ENCODE measurements at regions not wholly inside any gene's neighbourhood (a gene's known extent, or its start where the extent isn't known, plus 50 kb on each side); places are given as distances from the start of the nearest gene placed in this dataset.

DNA sequence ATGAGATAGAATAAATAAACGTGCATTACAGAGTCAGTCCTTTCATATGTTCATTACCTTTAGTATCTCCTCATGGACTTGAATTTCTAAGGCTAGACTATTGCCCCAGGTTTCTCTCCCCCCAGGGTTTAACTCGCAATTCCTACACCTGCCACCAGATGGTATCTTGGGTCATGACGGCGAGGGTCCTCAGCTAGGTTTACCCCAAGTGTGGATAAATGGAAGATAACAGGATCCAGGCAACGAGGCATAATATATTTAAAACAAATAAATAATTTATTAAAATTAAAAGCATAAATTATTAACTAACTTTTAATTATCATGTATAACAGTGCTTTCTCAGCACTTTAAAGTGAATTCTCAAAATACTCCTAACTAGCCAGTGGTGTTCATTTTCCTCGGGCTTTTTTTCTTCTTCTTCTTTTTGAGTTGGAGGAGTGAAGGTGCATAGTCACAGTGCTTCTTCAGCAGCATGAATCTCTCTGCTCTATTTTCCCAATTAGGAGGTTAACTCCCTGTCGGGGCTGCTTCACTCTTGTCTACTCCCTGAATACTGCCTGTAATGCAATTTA, 243.5 kb upstream of the CAND1 start:
- Histone ChIP-seq H3K27me3 (ENCODE audit: insufficient read depth, low read depth, low read length) (no peaks in the 10 kb centered on the region), H3K9ac (ENCODE audit: low read length) (no peak overlapping the region), H3F3A (ENCODE audit: insufficient read depth, low read length, poor library complexity, severe bottlenecking) (no peaks in the 10 kb centered on the region), H3K27ac (ENCODE audit: low read length) (no peak overlapping the region), H2AFZ (ENCODE audit: low read depth, low read length) (no peak overlapping the region), H3K9me3 (ENCODE audit: low read length) (no peaks in the 10 kb centered on the region), H3K4me2 (ENCODE audit: low read length) (no peak overlapping the region), H3K36me3 (ENCODE audit: insufficient read depth, low read length) (peaks cover 3% of the 10 kb centered on the region), H3K4me3 (ENCODE audit: low read length) (no peak overlapping the region), H3K79me2 (replicated peaks; ENCODE audit: insufficient read depth, low read length) (no peaks in the 10 kb centered on the region), H4K20me1 (ENCODE audit: insufficient read depth) (no peaks in the 10 kb centered on the region), H3K9me2 (ENCODE audit: insufficient read depth, low read length) (no peaks in the 10 kb centered on the region)
- TF ChIP-seq, protein P1, sequence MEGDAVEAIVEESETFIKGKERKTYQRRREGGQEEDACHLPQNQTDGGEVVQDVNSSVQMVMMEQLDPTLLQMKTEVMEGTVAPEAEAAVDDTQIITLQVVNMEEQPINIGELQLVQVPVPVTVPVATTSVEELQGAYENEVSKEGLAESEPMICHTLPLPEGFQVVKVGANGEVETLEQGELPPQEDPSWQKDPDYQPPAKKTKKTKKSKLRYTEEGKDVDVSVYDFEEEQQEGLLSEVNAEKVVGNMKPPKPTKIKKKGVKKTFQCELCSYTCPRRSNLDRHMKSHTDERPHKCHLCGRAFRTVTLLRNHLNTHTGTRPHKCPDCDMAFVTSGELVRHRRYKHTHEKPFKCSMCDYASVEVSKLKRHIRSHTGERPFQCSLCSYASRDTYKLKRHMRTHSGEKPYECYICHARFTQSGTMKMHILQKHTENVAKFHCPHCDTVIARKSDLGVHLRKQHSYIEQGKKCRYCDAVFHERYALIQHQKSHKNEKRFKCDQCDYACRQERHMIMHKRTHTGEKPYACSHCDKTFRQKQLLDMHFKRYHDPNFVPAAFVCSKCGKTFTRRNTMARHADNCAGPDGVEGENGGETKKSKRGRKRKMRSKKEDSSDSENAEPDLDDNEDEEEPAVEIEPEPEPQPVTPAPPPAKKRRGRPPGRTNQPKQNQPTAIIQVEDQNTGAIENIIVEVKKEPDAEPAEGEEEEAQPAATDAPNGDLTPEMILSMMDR (IDR thresholded peaks at IDR 0.05; ENCODE audit: poor library complexity, severe bottlenecking) = peak; percentile 41
- TF ChIP-seq EP300 (conservative IDR thresholded peaks at IDR 0.05; ENCODE audit: poor library complexity, severe bottlenecking) = no peak

DNA sequence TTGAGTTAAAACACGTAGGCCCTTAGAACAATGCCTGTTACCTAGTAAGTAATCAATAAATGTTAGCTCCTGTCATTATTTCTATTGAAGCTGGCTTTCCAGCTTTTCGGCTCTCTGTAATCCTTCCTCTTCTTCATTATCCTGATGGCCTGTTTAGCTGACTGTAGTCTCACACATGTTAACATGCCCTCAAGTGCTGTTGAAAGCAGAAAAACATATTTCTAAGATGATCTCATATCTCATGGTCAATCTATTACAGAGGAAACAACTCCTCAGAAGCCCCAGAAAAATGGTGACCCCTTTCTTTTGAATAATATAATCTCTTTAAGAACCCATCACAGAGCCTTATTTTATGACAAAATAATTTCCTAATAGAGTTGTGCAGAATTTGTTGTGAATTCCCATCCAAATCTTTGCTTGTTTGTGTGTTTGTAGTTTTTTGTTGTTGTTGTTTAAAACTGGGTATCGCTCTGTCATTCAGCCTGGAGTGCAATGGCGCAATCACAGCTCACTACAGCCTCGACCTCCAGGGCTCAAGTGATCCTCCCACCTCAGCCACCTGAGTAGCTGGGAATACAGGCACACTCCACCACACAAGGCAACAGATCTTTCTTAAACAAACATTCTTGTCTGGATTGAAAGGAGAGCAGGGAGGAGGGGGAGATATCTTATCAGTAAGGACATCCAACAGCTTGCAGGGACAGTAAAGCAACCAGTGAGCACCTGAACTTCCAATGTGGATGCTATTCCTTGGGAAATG, 242.5 kb upstream of the CAND1 start:
- H3K27me3 ChIP-seq (ENCODE audit: insufficient read depth, low read depth, low read length) = no peaks in the 10 kb centered on the region
- no peaks in the 10 kb centered on the region for H3K9me2 ChIP-seq (ENCODE audit: insufficient read depth, low read length)
- no peak overlapping the region for H2AFZ ChIP-seq (ENCODE audit: low read depth, low read length)
- no peak overlapping the region for H3K9ac ChIP-seq (ENCODE audit: low read length)
- no peak overlapping the region for H3K27ac ChIP-seq (ENCODE audit: low read length)
- H3K9me3 ChIP-seq (ENCODE audit: low read length) = no peaks in the 10 kb centered on the region
- H3K4me2 ChIP-seq (ENCODE audit: low read length) = no peak overlapping the region
- peaks cover 3% of the 10 kb centered on the region for H3K36me3 ChIP-seq (ENCODE audit: insufficient read depth, low read length)
- no peaks in the 10 kb centered on the region for H3F3A ChIP-seq (ENCODE audit: insufficient read depth, low read length, poor library complexity, severe bottlenecking)
- no peaks in the 10 kb centered on the region for H4K20me1 ChIP-seq (ENCODE audit: insufficient read depth)
- TF ChIP-seq MXI1 (conservative IDR thresholded peaks at IDR 0.05; ENCODE audit: poor library complexity, severe bottlenecking) = no peak
- TF ChIP-seq RAD21 (conservative IDR thresholded peaks at IDR 0.05) = no peak
- TF ChIP-seq POLR2AphosphoS5 (IDR thresholded peaks at IDR 0.05) = no peak
- TF ChIP-seq, protein P1 (IDR thresholded peaks at IDR 0.05; ENCODE audit: poor library complexity, severe bottlenecking) = no peak
- TF ChIP-seq EZH2 (IDR thresholded peaks at IDR 0.05; ENCODE audit: borderline replicate concordance, insufficient read depth, low read length, poor library complexity, severe bottlenecking) = no peak
- no peak for TF ChIP-seq TAF1 (IDR thresholded peaks at IDR 0.05; ENCODE audit: low read depth)
- no peak for TF ChIP-seq EP300 (conservative IDR thresholded peaks at IDR 0.05; ENCODE audit: poor library complexity, severe bottlenecking)
- TF ChIP-seq, protein P2, sequence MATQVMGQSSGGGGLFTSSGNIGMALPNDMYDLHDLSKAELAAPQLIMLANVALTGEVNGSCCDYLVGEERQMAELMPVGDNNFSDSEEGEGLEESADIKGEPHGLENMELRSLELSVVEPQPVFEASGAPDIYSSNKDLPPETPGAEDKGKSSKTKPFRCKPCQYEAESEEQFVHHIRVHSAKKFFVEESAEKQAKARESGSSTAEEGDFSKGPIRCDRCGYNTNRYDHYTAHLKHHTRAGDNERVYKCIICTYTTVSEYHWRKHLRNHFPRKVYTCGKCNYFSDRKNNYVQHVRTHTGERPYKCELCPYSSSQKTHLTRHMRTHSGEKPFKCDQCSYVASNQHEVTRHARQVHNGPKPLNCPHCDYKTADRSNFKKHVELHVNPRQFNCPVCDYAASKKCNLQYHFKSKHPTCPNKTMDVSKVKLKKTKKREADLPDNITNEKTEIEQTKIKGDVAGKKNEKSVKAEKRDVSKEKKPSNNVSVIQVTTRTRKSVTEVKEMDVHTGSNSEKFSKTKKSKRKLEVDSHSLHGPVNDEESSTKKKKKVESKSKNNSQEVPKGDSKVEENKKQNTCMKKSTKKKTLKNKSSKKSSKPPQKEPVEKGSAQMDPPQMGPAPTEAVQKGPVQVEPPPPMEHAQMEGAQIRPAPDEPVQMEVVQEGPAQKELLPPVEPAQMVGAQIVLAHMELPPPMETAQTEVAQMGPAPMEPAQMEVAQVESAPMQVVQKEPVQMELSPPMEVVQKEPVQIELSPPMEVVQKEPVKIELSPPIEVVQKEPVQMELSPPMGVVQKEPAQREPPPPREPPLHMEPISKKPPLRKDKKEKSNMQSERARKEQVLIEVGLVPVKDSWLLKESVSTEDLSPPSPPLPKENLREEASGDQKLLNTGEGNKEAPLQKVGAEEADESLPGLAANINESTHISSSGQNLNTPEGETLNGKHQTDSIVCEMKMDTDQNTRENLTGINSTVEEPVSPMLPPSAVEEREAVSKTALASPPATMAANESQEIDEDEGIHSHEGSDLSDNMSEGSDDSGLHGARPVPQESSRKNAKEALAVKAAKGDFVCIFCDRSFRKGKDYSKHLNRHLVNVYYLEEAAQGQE (IDR thresholded peaks at IDR 0.05; ENCODE audit: borderline replicate concordance) = no peak
- no peak for TF ChIP-seq SMC3 (conservative IDR thresholded peaks at IDR 0.05; ENCODE audit: poor library complexity)
- no peak overlapping the region for H3K4me3 ChIP-seq (ENCODE audit: low read length)
- no peaks in the 10 kb centered on the region for H3K79me2 ChIP-seq (replicated peaks; ENCODE audit: insufficient read depth, low read length)
